IPS-NIHi7 (cell line): ENCODE measurements at regions not wholly inside any gene's neighbourhood (a gene's known extent, or its start where the extent isn't known, plus 50 kb on each side); places are given as distances from the start of the nearest gene placed in this dataset.

Experiments used
- DNase-seq: peaks from one replicate; pipeline ENCODE4 v3.0.0; 2012; ENCODE audit warnings: mixed read lengths; ENCODE audit errors: extremely low spot score

DNA sequence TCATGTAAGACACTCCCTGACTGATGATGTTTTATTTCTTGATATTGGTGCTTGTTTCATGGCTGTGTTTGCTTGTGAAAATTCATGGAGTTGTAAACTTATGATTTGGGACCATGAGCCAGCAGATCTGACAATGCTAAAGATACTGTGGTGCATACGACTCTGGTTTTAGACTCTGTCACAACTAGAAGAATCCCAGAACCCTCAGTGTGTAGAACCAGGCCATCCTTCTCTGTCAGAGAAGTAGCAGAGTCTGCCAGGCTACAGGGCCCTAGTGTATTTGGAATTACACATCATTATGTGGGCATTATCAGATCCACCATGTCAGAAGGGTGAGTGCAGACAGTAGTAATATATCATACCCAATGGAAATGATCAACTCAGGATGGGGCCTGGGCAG lies 209.8 kb upstream of the POU2AF2 start:
- DNase-seq: no peak

DNA sequence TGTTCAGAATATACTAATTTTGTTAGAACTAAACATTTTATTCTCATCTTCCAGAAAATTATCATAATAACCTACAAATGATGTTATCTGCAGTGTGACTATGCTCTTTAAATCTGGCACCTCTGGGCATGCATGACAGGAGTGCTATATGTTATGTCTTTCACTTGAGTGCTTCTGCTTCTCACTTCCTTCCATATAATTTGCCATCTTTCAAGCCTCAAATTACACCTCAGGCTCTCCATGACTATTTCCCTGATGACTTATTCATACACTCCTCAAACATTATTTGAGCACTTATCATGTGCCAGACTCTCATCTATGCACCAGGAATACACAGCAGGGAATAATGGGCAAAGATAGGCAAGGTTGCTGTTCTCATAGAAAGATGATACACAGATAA lies 219.3 kb upstream of the POU2AF2 start:
- no peak for DNase-seq

DNA sequence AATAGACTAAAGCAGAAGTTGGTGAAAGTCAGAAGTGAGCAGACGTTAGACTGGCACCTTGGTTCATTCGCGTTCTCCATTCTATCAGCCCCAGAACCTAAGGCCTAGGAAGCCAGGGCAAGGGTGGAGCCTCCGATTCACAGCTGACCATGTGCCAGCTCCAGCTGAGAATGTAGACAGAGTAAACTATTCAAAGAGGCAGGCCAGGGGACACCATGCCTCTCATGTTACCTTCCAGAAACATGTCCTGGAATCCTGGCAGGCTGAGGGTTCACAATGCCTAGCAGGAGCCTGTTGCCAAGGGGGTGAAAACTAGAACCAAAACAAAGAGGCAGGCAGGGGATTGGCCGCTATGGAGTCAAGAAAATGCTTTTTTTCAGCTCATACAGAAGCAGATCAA lies 224.4 kb upstream of the POU2AF2 start:
- no peak for DNase-seq

DNA sequence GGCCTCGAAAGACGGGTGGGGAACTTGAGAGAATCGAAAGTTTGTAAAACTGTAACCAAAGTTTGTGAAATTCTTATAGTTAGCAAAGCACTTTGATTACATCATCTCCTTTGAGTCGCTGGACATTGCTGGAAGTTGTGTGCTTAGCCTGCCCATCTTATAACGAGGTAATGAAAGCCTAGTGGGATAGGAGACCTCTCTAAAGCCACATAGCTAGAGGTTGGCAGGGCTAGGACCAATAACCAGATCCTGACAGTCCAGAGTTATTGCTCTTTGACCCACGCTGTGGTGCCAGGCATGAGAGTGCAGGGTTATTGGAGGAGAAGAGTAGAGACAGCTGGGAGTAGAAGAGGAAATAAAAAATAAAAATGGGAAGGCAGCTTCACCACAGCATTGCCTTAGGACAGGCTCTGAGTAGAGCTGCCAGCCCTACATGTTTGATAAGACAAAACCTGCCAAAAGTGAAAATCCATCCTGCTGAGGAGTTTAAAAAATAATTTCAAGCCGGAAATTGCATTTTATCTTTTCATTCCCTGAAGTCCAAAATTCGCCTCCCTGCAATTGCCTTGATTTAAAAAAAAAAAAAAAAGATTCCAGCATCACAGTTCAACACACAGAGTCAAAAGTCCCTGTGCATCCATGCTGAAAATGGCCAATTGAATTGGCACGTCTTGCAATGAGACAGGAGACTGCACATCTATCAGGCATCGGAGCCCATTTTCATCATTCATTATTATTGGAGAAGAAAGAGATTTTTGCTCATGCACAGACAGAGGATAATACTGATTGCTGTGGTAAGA lies 225.5 kb upstream of the POU2AF2 start:
- DNase-seq: no peak

DNA sequence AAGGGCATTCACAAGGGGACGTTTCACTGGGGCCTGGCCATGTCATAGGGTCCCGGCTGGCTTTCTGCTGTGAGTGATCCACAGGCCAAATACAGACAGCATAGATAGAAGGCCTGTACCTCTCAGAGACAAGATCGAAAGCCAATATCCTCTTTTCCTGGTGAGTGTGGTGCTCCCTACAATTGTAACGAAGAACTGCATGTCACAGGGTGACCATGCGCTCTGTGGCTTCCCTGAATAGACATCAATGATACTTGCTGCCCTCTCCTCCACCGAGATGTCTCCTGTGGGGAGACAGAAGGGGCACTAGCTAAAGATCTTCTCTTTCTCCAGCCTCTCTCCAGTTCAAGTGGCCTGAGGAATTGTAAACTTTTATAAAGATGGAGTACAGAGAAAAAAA lies 226.1 kb upstream of the POU2AF2 start:
- DNase-seq: no peak

DNA sequence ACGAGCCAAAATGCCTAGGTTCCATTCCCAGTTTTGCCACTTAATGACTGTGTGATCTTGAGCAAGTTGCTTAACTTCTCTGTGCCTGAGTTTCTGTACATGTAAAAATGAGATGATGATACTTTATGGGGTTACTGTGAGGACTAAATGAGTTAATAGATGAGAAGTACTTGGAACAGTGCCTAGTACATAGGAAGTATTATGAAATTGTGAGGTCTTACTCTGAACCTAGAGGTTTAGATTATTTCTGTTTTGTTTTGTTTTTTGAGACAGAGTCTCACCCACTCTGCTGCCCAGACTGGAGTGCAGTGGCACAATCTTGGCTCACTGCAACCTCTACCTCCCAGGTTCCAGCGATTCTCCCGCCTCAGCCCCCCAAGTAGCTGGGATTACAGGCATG lies 227.0 kb upstream of the POU2AF2 start:
- no peak for DNase-seq

DNA sequence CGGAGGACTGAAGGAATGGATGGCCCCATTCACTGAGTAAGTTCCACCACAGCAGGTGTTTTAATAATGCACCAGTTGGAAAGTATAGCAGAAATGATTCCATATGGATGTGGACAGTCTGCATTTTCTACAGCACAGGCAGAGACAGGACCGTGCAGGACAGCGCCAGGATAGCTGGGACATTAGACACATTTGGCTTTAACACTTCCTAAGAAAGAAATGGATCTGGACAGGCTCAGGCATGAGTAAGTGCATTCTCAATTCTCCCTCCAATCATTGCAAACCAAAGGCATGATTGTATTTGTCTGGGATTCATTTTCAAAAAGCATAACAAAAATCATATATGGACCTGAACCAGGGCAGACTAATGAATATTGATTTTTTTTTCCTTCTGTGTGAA lies 233.0 kb upstream of the POU2AF2 start:
- no peak for DNase-seq

DNA sequence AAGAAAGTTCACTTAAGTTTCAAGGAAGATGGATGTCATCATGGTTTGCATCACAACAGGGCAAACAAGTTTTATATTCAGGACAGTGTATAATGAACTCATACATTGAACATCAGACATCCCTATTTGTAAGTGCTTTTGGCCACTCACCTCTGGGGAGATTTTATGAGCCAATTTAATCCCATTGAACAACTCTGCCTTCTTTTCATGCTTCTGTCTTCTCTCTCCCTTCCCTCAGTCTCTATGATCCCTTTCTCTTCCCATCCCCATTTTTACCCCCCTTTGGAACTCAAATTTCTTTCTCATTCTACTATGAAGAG lies 234.3 kb upstream of the POU2AF2 start:
- no peak for DNase-seq

DNA sequence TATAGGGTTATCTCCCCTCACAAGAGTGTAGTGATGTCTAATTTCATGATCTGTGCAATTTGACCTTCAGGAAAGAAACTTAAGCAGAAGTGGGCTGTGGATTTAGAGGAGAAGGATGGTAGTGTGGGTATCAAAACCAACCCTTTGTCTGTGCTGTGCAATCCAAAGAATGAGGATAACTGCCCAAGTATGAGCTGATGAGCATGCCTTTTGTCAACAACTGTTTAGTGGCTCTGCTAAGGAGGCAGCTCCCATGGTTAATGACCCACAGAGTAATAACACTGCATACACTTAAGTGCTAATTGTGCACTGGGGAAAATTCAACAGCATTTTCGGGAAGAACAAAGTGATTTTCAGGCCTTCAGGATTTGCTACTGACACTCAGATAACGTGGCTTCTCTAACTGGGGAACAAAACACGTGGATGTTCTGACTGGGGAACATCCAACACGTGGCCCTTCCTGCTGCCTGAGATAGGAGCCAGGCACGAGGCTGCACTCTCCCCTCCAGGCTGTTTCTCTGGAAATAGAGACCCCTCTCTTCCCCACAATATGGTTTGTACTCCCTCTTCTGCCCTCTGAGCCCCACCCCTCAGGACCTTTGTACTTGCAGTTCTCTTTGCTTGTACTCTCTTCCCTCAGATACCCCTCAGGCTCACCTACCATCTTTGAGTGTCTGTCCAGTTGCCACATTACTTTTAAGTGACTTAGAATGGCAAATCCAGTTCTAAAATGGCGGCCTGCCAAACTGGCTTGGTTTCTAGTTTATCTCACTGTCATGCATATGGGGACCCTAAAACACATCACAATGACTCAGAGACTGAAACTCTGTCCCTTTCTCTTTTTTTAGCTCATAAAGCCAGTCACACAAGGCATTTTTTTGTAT lies 234.9 kb upstream of the POU2AF2 start:
- no peak for DNase-seq

DNA sequence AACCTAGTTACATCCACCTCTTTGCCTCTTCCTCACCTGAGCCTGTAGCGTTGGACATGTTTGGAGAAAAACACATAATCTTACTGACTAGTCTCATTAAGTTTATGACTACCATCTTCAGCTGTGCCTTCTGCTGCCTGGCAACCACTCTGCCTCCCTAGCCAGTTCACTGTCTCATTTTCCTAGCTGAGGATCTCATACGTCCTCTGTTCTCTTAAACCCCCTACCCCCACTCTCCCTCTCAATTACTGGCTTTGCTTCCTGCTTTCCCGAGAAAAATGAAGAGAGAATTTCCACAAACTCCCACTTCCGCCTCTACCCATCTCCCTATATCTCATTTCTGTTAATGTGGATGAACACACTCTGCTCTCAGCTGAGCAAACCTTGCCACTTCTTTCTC lies 239.3 kb upstream of the POU2AF2 start:
- no peak for DNase-seq

DNA sequence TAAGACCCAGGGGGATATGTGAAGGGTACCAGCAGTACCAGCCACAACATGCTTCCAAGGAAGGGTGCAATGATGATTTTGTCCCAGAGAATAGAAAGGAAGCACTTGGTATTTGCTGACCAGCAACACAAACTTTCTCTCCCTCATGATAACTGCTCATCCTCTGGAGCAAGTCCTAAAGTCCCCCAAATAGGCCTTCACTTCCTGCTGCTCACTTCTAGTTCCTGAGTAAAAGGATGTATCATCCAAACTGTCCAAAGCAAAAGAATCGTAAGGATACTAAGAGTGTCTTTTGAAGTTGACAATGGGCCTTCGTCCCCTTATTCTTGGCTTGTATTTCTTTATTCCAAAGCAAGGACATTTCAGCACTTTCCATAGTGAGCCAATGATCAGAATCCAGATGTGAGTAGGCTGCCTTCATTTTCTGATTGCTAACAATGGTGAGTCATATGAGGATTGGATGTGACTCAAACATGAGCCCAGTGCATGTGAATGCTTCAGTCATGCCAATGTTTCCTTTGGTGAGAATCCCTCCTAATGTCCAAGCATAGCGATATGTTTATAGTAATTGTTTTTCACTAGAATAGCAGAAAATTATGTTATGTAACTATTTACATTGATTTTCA lies 243.4 kb upstream of the POU2AF2 start:
- no peak for DNase-seq

DNA sequence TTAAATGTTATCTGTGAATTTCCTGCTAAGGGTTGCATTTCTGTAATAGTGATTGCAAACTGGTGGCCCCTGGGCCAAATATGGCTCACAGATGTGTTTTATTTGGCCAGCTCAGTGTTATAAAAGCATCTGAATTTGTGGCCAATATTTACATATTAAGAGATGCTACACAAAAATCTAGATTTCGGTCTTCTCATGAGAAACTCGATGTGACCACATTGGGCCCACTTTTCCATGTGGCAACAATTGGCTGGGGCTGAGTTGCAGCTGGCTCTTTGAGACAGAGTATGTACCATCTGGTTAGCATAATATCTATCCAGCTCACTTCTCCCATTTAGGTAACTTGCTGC lies 244.5 kb upstream of the POU2AF2 start:
- no peak for DNase-seq

DNA sequence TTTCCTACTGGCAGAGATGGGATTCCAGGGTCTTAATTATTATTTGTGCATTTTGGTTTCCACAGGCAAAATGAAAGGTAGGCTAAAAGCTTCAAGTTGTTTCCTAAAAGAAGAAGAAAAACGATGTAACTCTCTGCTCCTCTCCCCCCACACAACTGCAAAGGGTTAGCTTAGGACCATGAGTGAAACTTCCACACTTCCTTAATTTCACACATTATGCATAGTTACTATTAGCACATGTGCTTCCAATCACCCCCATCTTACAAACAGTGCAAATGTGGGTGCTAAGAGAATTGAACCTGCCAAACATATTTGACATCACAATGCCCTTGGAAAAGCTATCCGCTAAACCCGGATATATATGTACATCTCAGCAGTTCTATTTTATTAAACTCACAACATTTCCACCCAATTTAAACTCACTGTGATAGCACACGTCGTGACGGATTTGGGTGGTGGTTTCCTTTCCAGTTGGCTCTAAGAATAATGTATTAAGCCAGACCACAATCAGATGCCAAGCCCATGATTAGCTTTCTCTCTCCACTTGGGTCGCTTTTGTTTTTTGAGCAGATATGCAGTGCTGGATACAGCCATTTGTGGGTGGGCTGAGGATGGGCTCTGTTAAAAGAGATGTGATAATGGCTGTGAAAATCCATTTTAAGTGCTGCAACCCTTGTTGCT lies 245.0 kb upstream of the POU2AF2 start:
- no peak for DNase-seq

DNA sequence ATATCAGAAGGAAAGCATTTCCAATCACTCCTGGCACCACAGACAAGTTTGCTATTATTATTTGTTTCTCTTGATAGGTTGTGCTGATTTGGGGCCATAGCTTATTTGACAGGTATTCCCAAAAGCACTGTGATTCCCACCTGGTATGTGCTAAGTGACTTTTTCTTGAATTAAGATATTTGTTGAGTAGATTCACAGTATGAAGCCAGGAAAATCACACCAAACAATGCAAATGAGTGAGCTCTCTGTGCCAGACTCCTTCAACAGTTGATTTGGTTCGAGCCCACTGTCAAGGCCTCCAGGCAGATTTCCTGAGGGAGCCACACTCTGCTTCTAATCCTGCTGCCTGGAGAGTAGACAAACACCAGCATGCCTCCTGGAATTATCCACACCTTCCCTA lies 253.0 kb upstream of the POU2AF2 start:
- DNase-seq: no peak

DNA sequence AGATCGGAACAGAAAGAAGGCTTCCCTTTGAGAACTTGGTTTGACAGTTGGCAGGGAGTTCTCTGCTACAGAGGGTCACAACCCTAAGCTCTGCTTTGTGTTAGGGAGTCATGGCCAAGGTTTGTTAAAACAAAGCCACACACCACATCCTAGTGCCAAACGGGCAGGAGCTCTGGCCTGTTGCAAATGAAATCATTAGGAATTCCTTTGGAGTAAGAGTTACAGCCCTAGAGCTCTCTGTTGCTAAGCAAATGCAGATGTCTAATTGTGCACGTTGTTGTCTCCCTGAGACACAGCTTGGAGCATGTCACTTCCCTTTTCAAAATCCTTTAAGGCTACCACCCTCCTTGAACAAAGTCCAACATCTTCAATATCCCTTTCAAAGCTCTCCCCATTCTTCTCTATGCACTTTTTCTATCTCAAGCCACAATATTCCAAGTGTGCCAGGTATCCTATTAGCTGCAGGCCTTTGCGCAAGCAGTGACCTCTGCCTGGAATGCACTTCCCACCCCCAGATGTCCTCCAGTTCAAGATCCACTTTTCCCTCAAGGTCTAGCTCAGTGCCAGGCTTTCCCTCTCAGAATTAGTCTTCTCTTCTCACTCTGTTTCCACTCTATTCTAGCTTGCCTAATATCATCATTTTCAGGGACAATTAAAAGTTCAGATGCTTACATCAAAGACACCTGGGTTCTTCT lies 253.7 kb upstream of the POU2AF2 start:
- no peak for DNase-seq

DNA sequence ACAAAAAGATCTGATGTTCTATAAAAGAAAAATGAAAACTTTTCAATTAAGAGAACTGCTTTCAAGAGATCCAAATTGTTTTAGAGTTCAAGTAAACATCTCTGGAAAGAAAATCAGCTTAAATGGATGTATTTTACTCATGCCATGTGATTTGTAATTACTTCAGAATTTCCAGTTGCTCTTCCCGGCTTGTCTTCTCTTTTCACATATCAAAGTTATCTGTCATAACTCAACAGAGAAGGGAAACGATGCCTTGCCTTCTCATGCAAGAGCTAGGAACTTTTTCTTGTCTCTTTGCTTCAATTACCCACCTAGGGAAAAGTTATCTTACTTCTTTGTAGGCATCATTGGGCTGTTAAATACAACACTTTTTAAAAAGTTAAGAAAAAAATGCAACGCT lies 255.2 kb upstream of the POU2AF2 start:
- no peak for DNase-seq

DNA sequence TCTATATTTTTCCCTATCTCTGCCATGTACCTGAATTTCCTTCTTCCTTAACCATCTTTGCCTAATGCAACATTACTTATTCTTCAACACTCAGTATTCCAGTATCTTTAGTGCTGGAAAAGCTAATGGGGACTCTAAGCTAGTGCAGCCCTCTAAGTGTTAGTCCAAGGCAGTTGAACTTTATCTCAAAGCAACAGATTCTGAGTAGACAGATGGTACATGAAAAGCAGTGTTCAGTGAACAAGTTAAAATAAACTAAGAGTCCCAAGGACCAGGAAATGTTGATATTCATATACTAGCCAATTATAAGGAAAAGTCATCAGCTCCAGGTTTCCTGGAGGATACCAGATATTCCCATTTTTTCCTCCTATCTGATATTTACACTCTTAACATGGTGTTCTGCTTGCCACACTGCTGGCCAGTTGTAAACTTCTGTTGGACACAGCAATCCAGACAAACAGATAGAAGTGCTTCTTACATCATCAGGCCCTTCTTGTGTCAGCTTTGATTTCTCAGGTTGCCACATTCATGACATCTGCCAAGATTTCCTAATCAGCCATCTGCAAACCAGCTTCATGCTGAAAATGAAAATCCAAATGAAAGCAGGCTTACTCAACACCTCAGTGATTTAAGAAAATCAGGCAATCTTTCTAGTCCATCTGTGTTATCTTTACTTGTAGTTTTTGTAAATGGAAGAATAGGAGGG lies 255.9 kb upstream of the POU2AF2 start:
- no peak for DNase-seq

DNA sequence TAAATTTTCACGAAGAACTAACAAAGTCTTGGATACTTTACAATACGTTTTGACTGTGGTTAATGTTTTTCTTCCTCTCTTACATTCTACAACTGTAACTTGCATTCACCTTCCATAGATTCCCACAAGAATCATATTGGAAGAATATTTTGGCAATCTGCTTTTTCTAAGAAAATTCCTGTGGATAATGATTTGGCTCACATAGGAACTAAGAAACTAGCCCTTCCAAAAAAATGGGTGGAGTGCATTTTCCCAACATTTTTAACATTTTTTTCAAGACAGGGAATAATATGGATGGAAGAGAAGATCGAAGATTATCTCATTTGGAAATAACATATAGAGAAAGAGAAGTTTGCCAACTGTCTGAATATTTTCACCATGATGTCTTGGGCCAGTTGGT lies 256.9 kb upstream of the POU2AF2 start:
- DNase-seq: no peak

DNA sequence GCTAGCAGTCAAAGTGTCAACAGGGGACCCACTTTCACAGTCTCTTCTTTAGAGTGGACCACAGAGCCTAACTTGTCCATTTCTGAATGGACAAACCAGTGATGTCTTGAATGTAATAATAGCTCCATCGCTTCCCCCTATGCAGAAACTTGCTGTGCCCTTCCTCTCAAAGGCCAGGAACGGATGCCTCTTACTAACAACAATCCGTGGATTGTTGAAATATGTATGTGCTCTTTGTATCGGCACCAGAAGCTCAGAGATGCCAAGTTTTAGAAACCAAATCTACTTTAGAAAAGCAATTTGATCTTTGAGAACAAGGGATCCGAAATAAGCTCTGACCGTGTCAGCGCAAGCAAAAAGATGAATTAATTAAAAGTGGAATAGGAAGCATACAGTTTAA lies 259.5 kb upstream of the POU2AF2 start:
- DNase-seq: no peak

DNA sequence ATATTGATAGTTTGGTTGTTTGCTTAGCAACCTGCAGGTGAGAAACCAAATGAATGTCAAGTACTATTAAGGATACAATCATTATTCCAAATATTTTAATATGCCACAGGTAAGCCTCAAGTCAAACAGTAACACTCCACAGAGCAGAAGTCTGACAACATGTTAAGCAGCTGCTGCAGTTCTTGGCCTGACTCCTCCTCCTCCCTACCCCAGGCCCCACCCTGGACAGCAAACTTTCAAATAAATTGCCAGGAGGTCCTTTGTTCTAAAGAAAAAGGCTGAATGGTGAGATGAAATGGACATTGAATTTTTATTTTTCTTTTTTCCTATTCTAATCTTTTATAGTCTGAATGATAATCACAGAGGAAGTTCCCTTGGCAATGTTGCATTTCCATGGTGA lies 260.0 kb upstream of the POU2AF2 start:
- DNase-seq: no peak

DNA sequence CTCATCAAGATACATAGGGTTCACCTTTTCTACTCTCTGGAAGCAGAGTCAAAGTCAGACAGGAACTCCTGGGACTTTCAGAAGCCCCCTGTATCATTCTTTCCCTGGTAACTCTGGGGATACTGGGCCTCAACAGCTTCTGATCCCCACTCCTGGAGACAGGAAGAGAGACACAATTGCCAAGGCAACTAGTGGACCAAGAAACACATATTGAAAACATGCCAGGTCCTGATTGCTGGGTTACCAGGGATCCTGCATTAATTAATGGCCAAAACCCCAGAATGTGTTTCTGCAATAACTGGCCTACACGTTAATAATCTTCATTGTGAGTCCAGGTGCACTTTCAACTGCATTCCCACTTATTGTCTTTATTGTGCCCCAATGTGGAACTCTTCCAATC lies 260.8 kb upstream of the POU2AF2 start:
- no peak for DNase-seq
